C4-2B (cell line): ENCODE measurements at regions not wholly inside any gene's neighbourhood (a gene's known extent, or its start where the extent isn't known, plus 50 kb on each side); places are given as distances from the start of the nearest gene placed in this dataset.
"Not testable (repeated sequence)": the region's sequence is repeated elsewhere in the genome, so short reads cannot be mapped to it uniquely, and the experiment has no call there.

ENCODE experiments used
- H3K27ac ChIP-seq: fragments of 450-650 bp; 2 replicates; pipeline ENCODE4 v1.5.1; 2017
- TF ChIP-seq, protein P1 (sequence below): fragments of 450-650 bp; conservative IDR thresholded peaks from 2 replicates; pipeline ENCODE4 v1.5.1; 2017; ENCODE audit warnings: mild to moderate bottlenecking

DNA sequence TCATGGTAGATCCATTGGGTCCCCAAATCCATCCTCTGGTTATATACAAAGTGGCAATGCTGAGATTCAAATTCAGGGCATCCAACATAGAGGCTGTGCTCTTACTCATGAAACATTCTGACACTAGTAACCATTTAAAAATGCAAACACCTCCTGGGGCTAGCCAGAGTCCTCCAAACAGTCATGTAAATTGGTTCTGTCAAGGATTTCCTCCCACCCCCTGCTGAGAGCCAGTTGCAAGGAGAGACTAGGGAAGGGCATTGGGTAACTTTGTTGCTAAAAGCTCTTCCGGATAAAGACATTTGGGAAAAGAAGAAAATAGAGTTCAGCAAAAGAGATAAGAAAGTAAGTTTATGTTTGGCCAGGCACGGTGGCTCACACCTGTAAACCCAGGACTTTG, 58.3 kb downstream of the ART5 start:
- H3K27ac ChIP-seq, result not testable (repeated sequence)

DNA sequence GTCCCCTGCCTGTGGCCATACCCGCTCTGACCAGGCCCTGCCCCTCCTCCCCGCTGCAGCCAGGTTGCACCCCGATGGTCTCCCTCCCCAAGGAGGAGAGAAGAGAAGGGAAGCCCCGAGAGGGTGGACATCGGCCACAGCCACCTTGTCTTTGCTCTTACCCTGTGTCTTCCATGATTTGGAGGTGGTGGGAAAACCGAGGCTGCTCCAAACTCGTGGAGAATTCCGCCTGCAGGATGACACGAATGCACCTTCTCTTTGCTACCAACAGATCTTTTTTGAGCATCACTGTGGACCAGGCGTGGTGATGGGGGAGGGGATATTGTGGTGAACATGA, 60.4 kb downstream of the ART5 start:
- H3K27ac ChIP-seq, result not testable (repeated sequence)
- TF ChIP-seq, protein P1, sequence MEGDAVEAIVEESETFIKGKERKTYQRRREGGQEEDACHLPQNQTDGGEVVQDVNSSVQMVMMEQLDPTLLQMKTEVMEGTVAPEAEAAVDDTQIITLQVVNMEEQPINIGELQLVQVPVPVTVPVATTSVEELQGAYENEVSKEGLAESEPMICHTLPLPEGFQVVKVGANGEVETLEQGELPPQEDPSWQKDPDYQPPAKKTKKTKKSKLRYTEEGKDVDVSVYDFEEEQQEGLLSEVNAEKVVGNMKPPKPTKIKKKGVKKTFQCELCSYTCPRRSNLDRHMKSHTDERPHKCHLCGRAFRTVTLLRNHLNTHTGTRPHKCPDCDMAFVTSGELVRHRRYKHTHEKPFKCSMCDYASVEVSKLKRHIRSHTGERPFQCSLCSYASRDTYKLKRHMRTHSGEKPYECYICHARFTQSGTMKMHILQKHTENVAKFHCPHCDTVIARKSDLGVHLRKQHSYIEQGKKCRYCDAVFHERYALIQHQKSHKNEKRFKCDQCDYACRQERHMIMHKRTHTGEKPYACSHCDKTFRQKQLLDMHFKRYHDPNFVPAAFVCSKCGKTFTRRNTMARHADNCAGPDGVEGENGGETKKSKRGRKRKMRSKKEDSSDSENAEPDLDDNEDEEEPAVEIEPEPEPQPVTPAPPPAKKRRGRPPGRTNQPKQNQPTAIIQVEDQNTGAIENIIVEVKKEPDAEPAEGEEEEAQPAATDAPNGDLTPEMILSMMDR, result peak; percentile 40

DNA sequence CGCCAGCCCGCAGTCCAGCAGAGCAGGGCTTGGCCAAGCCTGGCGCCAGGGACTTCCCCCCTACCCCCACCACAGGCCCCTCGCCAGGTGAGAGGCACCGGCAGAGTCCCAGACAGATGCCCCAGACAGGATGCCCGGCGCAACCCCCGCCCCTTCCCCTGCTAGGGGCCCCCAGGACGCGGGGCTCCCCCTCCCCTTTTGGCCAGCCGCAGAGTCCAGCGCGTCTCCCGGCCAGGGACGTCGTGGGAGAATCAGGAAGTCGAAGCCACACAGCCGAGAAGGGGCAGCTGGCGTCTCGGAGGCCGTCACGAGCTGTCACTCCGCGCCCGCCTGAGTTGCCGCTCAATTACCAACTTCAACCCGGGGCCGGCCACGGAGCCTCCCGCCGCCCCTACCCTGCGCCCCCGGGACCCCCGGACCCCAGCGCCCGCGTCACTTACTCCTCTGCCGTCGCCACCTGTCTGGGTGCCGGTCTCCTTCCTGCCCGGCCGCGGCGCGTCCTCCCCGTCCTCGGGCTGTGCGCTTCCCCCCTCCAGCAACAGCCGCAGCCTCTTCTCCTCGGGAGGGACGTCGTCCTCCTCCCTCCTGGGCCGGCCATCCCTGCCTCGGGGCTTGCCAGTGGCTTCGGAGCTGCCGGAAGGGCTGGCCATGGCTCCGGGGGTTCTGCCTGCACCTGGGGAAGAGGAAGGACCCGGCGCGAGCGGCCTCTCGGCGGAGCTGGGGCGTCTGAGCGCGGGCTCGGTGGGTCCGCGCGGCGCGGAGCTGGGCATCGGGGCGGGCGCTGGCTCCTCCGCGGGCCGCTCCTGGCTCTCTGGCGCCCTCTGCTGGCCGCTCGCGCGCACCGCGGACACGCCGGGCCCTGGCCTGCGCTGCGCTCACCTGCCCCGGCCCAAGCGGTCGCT, 61.1 kb downstream of the ART5 start:
- TF ChIP-seq, protein P1, result peak; percentile 94
- not testable (repeated sequence) for H3K27ac ChIP-seq

DNA sequence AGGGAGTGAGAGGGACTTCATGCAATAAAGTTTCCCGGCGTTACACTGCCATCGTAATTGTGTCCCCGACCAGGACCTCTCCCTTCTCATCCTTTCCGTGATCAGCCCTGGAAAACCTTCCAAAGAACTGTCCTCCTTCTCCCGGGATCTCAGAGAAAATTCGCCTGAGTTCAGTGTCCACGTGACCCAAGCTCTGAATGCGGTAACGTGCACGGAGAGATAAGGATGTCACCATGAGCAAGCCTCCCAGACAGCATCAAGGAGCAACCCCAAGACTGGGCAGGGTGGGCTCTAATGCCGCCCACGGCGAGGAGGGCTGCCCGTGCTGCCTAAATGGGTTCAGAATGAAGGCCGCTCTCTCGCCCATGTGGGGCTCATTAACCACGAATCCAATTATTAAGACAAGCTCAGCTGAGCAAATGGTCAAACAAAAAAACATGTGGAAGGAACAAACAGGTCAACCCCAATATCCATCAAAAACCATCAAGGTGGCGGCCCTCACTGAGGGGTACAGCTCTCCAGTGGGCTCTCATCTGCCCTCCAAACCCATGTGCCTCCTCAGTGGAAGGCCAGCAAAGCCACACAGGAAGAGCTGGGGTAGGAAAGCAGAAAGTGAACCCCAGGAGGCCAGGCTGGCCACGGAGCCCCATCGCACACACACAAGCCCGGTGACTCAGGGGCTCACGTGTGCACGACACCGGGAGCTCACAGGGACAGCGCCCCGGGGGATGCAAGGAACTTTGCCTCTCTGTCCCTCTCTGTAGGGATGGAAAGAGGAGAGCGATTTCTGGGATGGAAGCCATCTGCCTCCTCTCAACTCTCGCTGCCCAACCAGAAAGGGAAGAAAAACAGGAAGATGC, 62.0 kb downstream of the ART5 start:
- not testable (repeated sequence) for H3K27ac ChIP-seq

DNA sequence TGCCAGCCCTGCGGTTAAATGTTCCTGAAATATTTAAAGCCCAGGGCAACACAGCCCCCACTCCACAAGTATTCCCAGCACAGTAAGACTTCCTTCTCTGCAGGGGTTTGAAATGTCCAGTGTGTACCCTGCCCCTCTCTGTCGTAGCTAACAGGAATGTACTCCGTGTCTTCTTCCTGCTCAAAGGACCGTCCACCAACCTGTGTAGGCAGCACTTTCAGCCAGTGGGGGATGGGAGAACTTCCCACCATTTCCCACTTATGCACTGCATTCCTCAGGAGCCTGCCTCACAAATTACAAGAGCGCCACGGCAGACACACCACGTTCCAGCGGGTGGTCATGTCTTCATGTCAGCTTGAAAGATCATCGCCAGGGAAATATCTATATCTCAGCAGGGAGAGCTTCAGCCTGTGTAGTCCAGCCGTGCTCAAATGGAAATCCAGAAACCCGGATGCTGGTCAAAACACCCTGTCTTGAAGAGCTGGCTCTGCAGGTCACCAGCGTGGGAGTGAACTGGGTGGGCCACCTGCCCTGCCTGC, 65.7 kb downstream of the ART5 start:
- not testable (repeated sequence) for H3K27ac ChIP-seq

DNA sequence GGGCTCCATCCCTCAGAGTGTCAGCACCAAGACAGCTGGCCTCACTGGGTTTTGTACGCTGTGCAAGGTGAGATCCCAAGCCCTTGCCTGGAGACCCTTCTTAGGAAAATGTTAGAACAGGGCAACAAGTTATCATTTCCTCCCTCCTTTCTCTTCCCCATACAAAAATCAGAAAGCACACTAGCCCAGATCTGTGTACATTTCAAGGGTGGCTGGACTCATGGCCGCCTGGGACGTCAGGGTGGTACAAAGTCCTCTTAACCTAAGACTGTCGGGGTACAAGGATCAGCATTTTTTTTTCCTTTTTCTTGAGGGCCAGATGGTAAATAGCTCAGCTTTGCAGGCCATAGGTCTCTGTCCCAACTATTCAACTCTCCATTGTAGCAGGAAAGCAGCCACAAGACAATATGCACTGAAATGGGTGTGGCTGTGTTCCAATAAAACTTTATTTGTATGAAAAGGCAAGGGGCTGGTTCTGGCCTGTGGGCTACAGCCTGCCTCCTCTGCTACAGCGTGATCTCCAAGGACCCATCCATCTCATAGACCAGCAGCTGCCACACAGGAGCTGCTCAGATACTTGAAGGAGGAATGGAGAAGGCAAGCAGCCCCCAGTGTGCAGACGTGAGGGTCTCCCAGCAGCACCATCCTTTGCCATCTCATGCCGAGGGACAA, 68.7 kb downstream of the ART5 start:
- not testable (repeated sequence) for H3K27ac ChIP-seq

DNA sequence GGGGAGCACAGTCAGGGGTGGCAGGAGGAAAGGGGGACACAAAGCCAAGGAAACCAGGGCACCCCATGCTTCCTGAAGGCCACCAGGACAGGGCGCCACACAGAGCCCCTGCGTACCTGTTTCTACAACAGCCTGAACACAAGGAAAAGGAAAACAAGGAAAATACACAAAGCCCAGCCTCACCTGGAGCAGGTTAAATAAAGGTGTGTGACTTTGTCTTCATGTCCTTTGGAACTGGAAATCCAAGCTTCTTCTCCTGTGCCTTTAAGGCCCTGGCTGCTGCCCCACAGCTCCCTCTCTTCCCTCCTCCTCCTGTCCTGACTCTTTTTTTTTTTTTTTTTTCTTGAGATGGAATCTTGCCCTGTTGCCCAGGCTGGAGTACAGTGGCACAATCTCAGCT, 70.0 kb downstream of the ART5 start:
- H3K27ac ChIP-seq, result peak overlapping the region; percentile 27; the same call in 1 of the 2 replicates

DNA sequence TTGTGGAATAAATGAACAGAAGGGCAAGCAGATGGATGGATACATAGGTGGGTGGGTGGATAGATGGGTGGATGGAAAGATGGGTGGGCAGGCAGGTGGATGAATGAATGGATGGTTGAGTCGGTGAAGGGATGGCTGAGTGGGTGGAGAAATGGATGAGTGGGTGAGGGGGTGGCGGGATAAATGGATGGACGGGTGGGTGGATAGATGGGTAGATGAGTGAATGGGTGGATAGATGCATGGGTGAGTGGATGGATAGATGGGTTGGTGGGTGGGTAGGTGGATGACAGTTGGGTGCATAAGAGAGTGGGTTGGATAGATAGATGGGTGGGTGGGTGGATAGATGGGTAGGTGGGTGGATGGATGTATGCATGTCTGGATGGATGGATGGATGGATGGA, 76.0 kb downstream of the ART5 start:
- not testable (repeated sequence) for H3K27ac ChIP-seq

DNA sequence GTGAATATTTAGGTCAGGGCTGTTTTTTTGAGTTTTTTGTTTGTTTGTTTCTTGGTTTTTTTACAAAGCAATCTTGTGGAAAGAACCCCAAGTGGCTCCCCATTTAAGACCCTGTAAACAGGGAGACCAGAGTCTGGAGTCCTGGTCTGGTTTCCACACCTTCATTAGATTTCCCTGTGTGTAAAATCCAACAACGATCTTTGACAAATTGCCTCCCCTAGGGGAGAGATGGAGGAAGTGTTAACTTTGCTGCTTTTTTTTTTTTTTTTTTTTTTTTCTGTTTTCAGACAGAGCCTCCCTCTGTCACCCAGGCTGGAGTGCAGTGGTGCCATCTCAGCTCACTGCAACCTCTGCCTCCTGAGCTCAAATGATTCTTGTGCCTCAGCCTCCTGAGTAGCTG, 77.4 kb downstream of the ART5 start:
- H3K27ac ChIP-seq, result not testable (repeated sequence)
- TF ChIP-seq, protein P1, result peak; percentile 62

DNA sequence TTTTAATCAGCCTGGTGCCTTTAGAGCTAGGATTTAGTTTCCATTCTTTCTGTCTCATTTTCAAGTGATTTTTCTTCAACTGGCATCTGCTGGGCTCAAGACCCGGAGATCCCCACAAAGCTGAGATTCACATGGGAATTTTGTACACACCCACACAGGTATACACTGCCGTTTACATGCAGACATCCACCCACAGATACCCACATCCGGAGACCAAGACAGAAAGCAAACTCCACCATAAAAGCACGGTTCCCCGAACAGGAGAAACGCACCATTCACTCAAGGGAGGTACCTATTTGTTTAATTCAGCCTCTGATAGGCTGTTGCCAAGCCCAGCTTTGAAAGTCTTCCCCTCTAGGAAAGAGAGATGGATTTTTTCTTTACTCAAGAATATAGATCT, 87.2 kb downstream of the ART5 start:
- H3K27ac ChIP-seq, result not testable (repeated sequence)

DNA sequence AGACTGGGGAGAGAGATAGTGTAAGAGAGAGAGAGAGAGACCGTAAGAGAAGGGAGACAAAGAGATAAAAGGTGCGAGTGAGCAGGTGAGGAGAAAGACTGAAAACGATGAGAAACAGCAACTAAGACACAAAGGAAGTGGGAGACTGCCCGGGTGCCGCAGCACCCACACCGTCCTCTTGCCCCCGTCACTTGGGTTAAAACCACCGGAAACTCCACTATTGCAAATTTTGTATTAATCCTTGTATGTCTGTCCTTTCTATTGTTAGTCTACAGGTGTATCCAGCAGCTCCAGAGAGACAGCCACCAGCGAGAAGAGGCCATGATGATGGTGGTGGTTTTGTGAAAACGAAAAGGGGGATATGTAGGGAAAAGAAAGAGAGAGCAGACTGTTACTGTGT, 96.8 kb downstream of the ART5 start:
- H3K27ac ChIP-seq, result not testable (repeated sequence)

DNA sequence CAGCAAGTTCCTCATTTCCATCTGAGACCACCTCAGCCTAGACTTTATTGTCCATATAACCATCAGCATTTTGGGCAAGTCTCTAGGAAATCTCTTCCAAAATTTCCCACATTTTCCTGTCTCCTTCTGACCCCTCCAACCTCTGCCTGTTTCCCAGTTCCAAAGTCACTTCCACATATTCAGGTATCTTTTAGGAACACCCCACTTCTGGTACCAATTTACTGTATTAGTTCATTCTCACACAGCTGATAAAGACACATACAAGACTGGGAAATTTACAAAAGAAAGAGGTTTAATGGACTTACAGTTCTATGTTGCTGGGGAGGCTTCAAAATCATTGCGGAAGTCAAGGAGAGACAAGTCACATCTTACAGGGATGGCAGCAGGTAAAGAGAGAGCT, 103.6 kb downstream of the ART5 start:
- not testable (repeated sequence) for H3K27ac ChIP-seq

DNA sequence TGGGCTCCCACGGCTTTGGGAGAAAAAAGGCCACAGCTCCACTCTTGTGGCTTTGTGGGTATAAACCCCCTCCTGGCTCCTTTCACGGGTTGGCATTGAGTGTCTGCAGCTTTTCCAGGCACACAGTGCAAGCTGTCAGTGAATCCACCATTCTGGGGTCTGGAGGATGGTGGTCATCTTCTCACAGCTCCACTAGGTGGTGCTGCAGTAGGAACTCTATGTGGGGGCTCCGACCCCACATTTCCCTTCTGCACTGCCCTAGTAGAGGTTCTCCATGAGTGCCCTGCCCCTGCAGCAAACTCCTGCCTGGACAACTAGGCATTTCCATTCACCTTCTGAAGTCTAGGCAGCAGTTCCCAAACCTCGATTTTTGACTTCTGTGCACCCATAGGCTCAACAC, 104.5 kb downstream of the ART5 start:
- not testable (repeated sequence) for H3K27ac ChIP-seq

DNA sequence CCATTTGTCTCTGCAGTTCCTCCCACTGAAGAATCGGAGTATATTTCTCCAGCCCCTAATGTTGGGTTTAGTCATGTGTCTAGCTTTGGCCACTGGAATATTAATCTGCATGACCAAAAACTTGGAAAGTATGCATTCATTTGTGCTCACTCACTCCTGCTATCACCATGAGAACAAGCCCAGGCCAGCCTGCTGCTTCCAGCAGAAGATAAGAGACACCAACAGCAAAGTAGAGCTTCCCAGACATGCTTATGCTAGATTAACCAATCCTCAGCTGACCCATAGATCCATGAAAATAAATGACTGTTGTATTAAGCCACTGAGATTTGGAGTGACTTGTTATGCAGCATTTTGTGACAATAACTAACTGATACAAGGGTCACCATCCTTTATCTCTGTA, 108.8 kb downstream of the ART5 start:
- not testable (repeated sequence) for H3K27ac ChIP-seq

DNA sequence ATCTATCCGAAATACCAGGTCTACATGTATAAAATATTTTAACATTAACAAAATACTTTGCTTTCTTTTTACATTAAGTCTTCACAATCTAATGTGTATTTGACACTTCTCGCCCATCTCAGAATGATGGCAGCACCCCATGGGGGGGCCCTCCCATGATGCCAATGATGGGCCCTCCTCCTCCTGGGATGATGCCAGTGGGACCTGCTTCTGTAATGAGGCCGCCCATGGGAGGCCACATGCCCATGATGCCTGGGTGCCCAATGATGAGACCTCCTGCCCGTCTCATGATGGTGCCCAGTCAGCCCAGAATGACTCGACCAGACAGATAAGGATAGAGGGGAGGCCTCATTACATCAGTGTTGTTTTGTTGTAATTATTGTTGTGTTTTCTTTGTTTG, 110.5 kb downstream of the ART5 start:
- H3K27ac ChIP-seq, result not testable (repeated sequence)

DNA sequence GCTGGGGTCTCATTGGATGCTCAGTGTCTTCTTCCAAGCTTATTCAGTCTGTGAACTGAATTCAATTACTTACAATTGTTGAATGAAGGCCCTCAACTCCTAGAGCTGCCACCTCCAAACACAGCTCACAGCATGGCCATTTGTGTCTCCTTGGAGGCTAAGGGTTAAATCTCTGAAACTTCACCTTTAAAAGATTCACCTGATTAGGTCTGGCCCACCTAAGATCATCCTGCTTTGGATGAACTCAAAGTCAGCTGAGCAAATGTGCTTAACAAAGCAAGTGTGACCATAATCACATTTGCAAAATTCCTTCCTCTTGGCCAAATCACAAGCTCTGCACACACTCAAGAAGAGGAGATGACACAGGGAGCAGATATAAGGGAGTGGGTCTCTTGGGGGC, 118.2 kb downstream of the ART5 start:
- H3K27ac ChIP-seq, result not testable (repeated sequence)

DNA sequence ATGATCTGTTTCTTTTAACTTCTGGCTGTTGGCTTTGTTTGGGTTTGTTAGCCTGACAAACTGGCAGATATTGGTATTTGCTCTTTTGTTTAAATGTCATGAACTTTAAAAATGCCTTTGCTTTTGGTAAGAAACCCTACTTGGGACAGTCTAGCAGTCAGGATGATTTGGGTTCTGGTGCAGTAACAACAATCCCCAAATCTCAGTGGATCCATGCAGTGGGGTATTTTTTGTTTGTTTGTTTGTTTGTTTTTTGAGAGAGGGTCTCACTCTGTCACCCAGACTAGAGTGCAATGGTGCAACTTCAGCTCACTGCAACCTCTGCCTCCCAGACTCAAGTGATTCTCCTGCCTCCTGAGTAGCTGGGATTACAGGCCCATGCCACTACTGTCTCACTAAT, 120.9 kb downstream of the ART5 start:
- H3K27ac ChIP-seq, result not testable (repeated sequence)

DNA sequence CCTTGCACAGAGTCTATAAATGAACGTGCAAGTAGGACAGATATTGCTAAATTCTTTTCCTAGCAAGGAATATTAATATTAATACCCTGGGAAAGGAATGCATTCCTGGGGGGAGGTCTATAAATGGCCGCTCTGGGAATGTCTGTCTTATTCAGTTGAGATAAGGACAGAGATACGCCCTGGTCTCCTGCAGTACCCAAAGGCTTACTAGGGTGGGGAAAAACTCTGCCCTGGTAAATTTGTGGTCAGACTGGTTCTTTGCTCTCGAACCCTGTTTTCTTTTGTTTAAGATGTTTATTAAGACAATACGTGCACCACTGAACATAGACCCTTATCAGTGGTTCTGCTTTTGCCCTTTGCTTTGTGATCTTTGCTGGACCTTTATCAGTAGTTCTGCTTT, 122.0 kb downstream of the ART5 start:
- not testable (repeated sequence) for H3K27ac ChIP-seq
